Common myeloid progenitor, CD34-positive (primary cell): ENCODE measurements at regions not wholly inside any gene's neighbourhood (a gene's known extent, or its start where the extent isn't known, plus 50 kb on each side); places are given as distances from the start of the nearest gene placed in this dataset.

ENCODE experiments used
- CTCF ChIA-PET: fragments of 350-600 bp; sonication (Branson Sonifier 250); formaldehyde crosslinking; loops from one replicate; lab custom pipeline; 2021; ENCODE audit warnings: antibody characterized with exemption; lab: Charles Lee
- POLR2A ChIA-PET: fragments of 350-600 bp; sonication (Branson Sonifier 250); formaldehyde crosslinking; loops from one replicate; lab custom pipeline; 2021; ENCODE audit warnings: antibody characterized with exemption; lab: Charles Lee
- DNase-seq, 3 donors: peaks; one replicate each; pipeline versions ENCODE4 v3.0.0 to v3.0.0-alpha.2; 2013
- H3K27ac ChIP-seq, 2 experiments: 1 replicate in 1 of 2; 2 replicates in 1 of 2; pipeline ENCODE4 v1.7.0; 2013; ENCODE audit warnings: inconsistent platforms in 2 of 2, low read length in 2 of 2, mild to moderate bottlenecking in 2 of 2, low read depth in 1 of 2, moderate library complexity in 1 of 2; ENCODE audit not compliant: severe bottlenecking in 2 of 2, insufficient read depth in 1 of 2, poor library complexity in 1 of 2
- H3K27me3 ChIP-seq, 5 experiments: replicated peaks in 2 of 5; 1 replicate in 3 of 5; 2 replicates in 2 of 5; pipeline versions ENCODE4 v1.6.1 to v1.7.0; 2013; ENCODE audit warnings: low read length in 4 of 5, mild to moderate bottlenecking in 2 of 5, moderate library complexity in 2 of 5, inconsistent platforms in 1 of 5; ENCODE audit not compliant: insufficient read depth in 5 of 5, control insufficient read depth in 4 of 5
- H3K36me3 ChIP-seq, 4 experiments: 1 replicate in 2 of 4; 2 replicates in 2 of 4; pipeline versions ENCODE4 v1.6.1 to v1.7.0; 2013; ENCODE audit warnings: low read length in 3 of 4, control low read depth in 1 of 4, mild to moderate bottlenecking in 1 of 4; ENCODE audit not compliant: control insufficient read depth in 4 of 4, insufficient read depth in 4 of 4
- H3K4me1 ChIP-seq, 4 experiments: 1 replicate in 3 of 4; 2 replicates in 1 of 4; pipeline versions ENCODE4 v1.6.1 to v1.7.1; 2013; ENCODE audit warnings: low read length in 3 of 4, mild to moderate bottlenecking in 3 of 4, control low read depth in 1 of 4, inconsistent platforms in 1 of 4, moderate library complexity in 1 of 4; ENCODE audit not compliant: control insufficient read depth in 4 of 4, insufficient read depth in 4 of 4; ENCODE audit errors: control extremely low read depth in 1 of 4
- H3K4me3 ChIP-seq, 7 experiments: 1 replicate in 4 of 7; 2 replicates in 3 of 7; pipeline versions ENCODE4 v1.5.1 to v1.7.0; 2013; ENCODE audit warnings: mild to moderate bottlenecking in 7 of 7, low read length in 6 of 7, moderate library complexity in 6 of 7, inconsistent platforms in 2 of 7, low read depth in 2 of 7, control low read depth in 1 of 7; ENCODE audit not compliant: insufficient read depth in 4 of 7, control insufficient read depth in 1 of 7; ENCODE audit errors: extremely low read depth in 1 of 7
- H3K9me3 ChIP-seq, 5 experiments: 1 replicate in 4 of 5; 2 replicates in 1 of 5; pipeline versions ENCODE4 v1.6.1 to v1.7.1; 2013; ENCODE audit warnings: low read length in 4 of 5, mild to moderate bottlenecking in 2 of 5, inconsistent platforms in 1 of 5, low read depth in 1 of 5, moderate library complexity in 1 of 5; ENCODE audit not compliant: control insufficient read depth in 4 of 5, insufficient read depth in 2 of 5; ENCODE audit errors: control extremely low read depth in 1 of 5
- whole genome bisulfite sequencing: methylation state at CpG from one replicate; pipeline ENCODE4 v1.1.5; 2013; ENCODE audit not compliant: insufficient coverage; 5-methylcytosine and 5-hydroxymethylcytosine counted together

DNA sequence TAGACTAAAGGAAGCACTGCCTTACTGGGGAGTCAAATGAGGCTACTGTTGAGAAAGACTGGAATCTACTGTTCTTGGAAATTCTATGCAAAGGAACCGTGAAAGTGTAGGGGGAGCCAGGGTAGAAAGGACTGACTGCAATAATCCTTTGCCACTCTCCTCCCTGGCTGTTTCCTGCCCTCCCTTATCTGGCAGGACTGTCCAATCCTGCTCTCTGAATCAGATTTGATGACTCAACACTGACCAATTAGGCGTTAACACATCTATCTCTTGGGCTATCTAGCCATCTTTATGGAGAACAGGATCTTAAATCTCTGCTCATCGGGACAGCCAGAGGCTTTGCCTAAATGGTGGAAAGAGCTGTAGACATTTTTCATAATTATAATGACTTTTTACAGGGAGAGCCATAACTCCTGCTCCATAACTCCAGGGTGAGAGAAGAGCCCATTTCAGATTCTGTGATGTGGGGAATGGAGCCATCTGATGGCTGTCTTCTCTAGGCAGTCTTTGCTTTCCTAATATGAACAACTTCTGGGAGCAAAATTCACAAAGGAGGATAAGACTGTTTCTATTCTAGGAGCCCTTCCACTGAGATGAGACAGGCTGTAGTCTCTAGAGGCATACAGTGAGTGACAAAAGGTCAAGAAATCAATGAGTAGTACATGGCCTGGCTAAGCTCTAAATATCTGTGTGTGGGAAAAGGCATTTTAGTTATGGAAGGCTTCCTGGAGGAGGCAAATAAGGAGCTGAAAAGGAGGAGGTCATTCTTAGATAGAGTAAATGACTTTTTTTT is 68.9 kb upstream of the CISTR start:
- POLR2A ChIA-PET = interaction anchor here (1.0 kb wide), 1 partner anchor 10 kb away, joined by 3 read pairs; no protein-coding TSS in a partner anchor
- Histone ChIP-seq H3K4me3 (no peak overlapping the region), H3K27me3 (peaks cover 3 to 62% (median 23%) of the 10 kb centered on the region in 5 experiments), H3K4me1 (peaks cover 0 to 4% (median 1%) of the 10 kb centered on the region in 4 experiments), H3K9me3 (no peaks in the 10 kb centered on the region), H3K36me3 (no peaks in the 10 kb centered on the region), H3K27ac (no peak overlapping the region)
- CTCF ChIA-PET = interaction anchor here (0.6 to 0.7 kb wide), 2 partner anchors 25 to 43 kb away, joined by 3 read pairs; no protein-coding TSS in a partner anchor
- DNase-seq = no peak
- WGBS = 100% methylated on average over 2 of the region's 3 CpGs

DNA sequence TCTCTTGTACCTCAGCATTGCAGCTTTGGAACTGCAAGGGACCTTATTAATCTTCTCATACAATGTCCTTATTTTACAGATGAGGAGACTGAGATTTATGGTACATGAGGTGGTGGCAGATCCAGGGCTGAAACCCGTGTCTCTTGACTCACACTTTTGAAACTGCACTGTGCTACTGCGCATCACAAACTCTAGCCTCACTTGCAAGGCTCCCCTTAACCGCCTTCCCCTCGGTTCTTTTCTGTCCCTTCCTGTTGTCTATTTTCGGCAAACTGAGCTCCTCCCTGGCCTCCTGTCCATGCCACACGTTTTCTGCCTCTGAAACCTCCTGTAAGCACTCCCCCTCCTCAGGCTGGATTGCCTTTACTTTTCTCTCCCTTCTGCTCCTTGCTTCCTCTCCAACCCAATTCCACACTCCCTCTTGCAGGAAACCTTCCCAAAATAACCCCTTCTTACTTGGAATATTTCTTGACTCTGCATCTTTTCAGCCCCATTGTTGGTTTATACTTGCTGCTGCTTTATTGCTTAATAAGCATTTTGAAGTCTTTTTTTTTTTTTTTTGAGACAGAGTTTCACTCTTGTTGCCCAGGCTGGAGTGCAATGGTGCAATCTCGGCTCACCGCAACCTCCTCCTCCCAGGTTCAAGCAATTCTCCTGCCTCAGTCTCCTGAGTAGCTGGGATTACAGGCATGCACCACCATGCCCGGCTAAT is 72.4 kb upstream of the CISTR start:
- Histone ChIP-seq H3K27me3 (peaks cover 4 to 45% (median 13%) of the 10 kb centered on the region in 5 experiments), H3K27ac (no peak overlapping the region), H3K4me3 (no peak overlapping the region), H3K36me3 (no peaks in the 10 kb centered on the region), H3K9me3 (no peaks in the 10 kb centered on the region), H3K4me1 (no peaks in the 10 kb centered on the region)
- POLR2A ChIA-PET = no interaction called here
- CTCF ChIA-PET = no interaction called here
- DNase-seq = no peak
- 65% methylated on average over 7 of the region's 9 CpGs for WGBS

DNA sequence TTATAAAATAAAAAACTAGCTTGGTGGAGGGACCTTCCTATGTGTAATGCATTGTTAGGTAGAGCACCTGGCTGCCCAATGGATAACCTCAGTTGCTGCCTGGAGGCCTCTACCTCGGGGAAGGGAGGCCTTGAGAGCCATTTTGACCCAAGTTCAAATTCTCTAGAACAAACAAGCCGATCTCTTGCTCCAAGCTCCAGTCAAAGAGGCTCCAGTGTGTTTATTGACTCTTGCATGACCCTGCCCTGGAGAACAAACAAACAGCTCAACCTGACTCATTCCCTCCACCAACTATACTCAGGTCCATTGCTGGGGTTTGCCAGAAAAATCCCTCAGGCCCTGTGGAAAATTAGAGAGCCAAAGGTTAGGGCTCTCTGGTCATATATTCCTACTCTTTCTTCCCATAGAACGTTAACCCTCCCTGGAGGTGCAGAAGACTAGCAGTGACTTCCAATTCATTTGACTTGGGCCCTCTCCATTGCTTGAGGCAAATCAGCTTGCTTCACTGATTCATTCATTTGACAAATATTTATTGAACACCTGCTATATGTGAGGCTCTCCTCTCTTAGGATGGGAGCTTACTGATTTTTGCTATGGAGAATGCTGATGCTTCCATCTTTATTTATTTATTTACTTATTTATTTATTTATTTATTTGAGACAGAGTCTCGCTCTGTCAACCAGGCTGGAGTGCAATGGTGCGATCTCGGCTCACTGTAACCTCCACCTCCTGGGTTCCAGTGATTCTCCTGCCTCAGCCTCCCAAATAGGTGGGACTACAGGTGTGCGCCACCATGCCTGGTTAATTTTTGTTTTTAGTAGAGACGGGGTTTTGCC is 73.7 kb upstream of the CISTR start:
- peaks cover 4 to 37% (median 18%) of the 10 kb centered on the region in 5 experiments for H3K27me3 ChIP-seq
- ChIA-PET CTCF (interaction anchor here (0.9 to 1.0 kb wide), 2 partner anchors 53 to 59 kb away, joined by 3 read pairs; no protein-coding TSS in a partner anchor), POLR2A (no interaction called here)
- H3K36me3 ChIP-seq = no peaks in the 10 kb centered on the region
- H3K4me3 ChIP-seq = no peak overlapping the region
- no peaks in the 10 kb centered on the region for H3K9me3 ChIP-seq
- no peaks in the 10 kb centered on the region for H3K4me1 ChIP-seq
- DNase-seq = no peak
- H3K27ac ChIP-seq = no peak overlapping the region
- WGBS = 94% methylated on average over 7 of the region's 8 CpGs

DNA sequence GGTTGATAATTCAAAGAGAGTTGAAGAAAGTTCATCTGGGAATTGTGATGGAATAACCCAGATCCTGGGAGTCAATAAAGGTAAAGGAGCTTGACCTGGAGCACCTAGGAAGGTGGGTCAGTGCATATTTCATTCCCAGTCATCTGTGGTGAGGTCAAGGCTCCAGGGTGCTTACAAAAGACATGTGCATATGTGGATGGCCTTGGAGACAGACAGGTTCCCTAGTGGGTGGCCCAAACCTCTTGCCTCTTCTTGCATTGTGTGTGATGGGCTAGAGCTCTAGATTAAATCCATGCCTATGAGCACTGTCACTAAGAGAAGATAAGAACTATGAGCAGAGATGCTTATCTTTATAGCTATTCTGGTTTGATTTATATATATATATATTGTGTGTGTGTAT is 75.5 kb upstream of the CISTR start:
- no peak for DNase-seq
- no peak overlapping the region for H3K4me3 ChIP-seq
- no peak overlapping the region for H3K27ac ChIP-seq
- no peaks in the 10 kb centered on the region for H3K36me3 ChIP-seq
- ChIA-PET POLR2A (no interaction called here), CTCF (no interaction called here)
- no peaks in the 10 kb centered on the region for H3K9me3 ChIP-seq
- H3K4me1 ChIP-seq = no peaks in the 10 kb centered on the region
- peaks cover 4 to 36% (median 19%) of the 10 kb centered on the region in 5 experiments for H3K27me3 ChIP-seq

DNA sequence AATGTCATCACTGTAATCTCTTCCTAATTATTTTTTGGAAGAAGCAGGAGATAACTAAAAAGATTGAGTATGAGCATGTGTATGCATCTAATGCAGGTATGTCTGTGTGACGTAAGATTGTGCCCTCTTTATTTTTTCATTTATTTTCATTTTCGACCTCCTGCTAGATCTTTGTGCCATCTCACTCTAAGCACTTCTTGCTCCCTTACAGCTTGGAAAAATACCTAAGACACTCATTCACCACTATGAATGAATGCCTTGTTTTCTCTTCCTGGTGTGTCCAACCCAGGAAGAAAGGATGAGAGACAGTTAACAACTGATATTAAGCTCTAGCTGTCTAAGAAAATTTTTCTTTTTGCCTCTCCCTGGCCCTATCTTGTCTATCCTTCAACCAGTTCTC is 76.8 kb upstream of the CISTR start:
- no peaks in the 10 kb centered on the region for H3K9me3 ChIP-seq
- CTCF ChIA-PET = no interaction called here
- POLR2A ChIA-PET = no interaction called here
- no peaks in the 10 kb centered on the region for H3K4me1 ChIP-seq
- DNase-seq = no peak
- no CpG with 5 or more reads among the region's 2 CpGs for WGBS
- no peaks in the 10 kb centered on the region for H3K36me3 ChIP-seq
- H3K27ac ChIP-seq = no peak overlapping the region
- peaks cover 2 to 38% (median 19%) of the 10 kb centered on the region in 5 experiments for H3K27me3 ChIP-seq
- H3K4me3 ChIP-seq = no peak overlapping the region

DNA sequence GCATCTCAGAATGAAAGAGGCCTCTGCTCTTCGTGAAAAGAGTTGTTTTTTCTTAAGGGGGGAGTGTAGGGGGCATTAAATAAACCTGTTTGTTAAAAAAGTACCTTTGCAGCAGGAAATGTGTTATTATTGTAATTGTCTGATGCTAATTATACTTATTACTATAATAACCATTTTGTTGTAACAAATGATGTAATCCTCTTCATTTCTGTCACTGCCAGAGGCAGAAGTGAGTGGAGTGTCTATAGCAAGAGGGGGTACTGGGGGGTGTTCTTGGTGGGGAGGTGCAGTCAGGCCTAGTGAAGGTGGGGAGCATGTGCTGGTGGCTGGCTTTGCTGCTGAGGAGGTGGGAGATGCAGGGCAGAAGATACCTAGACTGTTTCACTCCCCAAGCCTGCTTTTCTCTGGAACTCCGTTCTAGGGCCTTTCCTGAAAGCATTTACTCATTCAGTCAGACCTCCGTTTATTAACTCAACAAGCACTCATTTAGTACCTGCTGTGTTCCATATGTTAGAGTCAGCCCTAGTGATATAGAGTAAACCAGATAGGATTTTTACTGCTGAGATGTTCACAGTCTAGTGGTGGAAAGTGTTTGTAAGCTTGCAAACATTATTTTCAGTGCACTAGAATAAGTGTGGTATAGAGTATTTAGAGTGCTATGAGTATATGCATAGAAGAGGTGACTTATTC is 77.5 kb upstream of the CISTR start:
- Histone ChIP-seq H3K27me3 (peaks cover 4 to 36% (median 24%) of the 10 kb centered on the region in 5 experiments), H3K4me3 (no peak overlapping the region), H3K27ac (no peak overlapping the region), H3K9me3 (no peaks in the 10 kb centered on the region), H3K36me3 (no peaks in the 10 kb centered on the region), H3K4me1 (no peaks in the 10 kb centered on the region)
- 71% methylated on average over 2 of the region's 3 CpGs for WGBS
- ChIA-PET CTCF (no interaction called here), POLR2A (no interaction called here)
- no peak for DNase-seq
